ENCODE measurements at regions not wholly inside any gene's neighbourhood (a gene's known extent, or its start where the extent isn't known, plus 50 kb on each side); places are given as distances from the start of the nearest gene placed in this dataset.

DNA sequence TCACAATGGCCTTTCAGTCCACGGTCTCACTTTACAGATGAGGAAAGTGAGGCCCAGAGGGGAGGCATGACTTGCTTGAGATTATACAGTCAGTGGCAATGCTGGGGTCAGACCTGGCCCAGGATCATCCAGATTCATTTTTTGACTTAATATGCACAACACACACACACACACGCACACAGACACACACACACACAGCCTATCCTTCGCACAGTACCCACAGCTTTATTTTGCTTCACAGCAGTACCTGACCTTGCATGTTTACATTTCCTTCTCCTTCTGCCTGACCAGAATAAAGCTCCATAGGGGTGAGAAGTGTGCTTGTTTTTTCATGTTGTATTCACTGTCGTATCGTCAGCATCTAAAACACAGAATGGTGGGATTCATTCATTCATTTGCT is 79.8 kb downstream of the VEGFA start:
- DNase-seq (ENCODE audit: low read depth in 2 of 2) = no peak

DNA sequence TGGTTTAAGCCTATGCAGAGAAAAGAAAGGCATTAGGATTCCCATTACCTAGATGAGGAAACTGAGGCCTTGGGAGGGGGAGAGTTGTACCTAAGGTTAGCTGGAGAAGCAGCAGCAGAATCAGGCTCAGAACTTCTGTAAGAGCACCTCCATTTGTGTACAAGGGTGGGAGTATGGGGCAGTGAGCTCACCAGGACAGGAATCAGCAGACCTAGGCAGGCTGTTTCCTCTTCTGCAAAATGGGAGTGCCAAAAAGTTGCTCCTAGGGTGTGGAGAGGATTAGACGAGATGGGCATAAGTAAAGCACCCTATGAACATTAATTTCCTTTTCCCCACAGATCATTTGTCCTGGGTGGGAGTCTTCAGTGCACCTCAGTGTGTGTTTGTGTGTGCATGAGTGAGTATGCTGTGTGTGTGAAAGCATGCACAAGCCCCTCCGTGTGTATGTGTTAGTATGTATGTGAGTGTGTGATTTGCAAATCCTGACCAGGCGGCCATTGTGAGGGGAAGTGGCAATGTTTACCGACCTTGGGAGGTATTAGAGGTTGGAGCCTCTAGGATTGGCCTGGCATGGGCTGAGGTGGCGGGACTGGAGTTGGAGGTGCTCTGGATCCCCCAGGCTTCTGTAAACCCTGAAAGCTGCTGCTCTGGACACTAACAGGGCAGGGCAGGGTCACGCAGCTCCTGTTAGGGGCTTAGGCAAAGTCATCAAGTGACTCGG is 78.8 kb downstream of the VEGFA start:
- DNase-seq (ENCODE audit: low read depth in 2 of 2) = no peak

DNA sequence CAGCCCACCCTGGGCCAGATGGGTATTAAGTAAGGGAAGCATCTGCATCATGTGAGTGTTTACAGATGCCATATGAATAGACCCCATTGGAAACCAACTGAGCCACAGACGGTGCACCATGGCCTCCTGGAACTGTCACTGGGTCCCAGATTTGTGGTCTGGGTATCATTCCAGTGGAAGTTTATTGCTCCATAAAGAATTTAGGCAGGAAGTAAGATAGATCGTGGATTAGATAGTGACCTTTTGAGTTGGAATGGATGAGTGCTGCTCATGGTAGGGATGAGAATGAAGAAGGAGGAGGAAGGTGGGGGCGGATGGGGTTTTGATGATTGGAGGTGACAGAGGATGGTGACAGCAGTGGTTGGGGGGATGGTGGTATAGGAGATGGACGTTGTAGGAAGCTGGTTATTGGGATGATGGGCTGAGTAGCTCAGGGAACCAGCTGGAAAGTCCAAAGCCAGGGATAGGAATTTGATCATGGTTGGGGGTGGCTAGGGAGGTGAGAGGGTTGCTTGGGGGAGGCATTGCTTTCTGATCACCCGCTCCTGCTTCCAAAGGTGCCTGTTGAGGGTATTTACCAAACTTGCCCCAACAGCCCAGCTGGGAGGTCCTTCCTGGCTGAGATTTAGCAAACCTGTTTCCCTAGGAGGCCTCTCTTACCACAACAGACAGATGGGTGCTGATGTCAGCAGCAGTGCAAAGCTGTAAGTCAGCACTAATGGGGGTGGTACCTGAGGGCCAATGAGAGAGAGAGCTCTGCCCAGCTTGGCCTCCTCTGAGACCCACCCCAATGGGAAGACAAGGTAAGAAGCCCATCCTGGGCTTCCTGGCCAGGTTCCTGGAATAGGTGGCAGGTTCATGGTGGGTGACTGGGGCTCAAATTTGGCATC is 78.0 kb downstream of the VEGFA start:
- DNase-seq (ENCODE audit: low read depth in 2 of 2) = no peak

DNA sequence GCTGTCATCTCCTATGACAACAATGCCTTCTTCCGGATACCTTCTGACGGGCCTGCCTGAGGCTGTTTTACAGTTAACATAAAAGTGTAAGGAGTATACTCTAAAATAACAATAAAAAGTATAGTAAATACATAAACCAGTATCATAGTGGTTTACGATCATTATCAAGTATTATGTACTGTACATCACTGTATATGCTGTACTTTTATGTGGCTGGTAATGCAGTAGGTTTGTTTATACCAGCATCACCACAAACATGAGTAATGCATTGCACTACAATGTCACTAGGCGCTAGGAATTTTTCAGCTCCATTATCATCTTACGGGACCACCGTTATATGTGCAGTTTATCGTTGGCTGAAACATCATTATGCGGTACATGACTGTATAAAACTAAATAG is 76.5 kb downstream of the VEGFA start:
- DNase-seq (ENCODE audit: low read depth in 2 of 2) = no peak

DNA sequence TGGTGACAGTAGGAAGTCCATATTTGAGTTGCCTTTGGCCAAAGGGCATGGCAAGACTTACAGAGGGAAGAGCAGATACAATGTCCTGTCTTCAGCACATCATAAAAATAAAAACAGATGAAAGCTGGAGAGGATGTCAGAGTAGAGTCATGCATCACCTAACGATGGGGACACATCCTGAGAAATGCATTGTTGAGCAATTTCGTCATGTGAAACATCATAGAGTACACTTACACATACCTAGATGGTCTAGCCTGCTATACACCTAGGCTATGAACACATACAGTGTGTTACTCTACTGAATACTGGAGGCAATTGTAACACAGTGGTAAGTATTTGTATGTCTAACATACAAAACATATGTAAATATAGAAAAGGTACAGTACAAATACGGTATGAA is 75.6 kb downstream of the VEGFA start:
- DNase-seq (ENCODE audit: low read depth in 2 of 2) = no peak

DNA sequence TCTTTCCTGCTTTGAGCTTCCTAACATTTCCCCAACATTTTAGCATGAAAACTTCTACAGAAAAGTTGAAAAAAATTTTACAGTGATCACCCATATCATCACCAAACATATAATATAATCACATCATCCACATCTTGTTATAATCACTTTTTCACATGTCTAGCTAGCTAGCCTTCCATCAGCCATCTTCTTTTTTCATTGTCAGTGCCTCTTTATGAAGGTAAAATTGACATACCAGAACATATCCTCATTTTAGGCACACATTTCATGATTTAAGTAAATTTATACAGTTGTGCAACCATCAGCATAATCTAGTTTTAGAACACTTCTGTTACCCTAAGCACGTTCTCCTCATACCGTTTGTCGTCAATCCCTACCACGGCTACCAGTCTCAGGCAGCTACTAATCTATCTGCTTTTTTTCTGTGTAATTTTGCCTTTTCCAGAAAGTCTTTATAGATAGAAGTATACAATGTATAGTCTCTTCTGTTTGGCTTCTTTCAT is 73.7 kb downstream of the VEGFA start:
- DNase-seq (ENCODE audit: low read depth in 2 of 2) = no peak

DNA sequence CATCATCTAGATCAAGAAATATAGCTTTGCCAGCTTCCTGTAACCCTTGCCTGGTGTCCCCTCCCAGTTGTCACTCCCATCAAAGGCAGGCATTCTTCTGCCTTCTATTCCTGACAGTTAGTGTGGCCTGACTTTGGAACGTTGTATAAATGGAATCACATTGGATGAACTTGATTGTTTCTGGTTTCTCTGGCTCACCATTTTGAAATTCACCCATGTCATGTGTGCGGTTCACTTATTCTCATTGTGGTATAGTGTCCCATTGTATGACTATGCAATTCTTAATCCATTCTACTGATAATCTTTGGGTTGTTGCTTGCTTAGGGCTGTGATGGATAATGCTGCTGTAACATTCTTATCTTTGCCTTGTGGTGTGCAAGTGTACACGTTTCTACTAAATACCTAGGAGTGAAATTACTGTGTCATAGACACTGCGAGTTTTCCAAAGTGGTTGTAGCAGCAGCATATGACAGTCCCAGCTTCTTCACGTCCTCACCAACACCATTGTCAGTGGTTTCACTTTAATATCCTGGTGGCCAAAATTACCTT is 73.2 kb downstream of the VEGFA start:
- no peak for DNase-seq (ENCODE audit: low read depth in 2 of 2)

DNA sequence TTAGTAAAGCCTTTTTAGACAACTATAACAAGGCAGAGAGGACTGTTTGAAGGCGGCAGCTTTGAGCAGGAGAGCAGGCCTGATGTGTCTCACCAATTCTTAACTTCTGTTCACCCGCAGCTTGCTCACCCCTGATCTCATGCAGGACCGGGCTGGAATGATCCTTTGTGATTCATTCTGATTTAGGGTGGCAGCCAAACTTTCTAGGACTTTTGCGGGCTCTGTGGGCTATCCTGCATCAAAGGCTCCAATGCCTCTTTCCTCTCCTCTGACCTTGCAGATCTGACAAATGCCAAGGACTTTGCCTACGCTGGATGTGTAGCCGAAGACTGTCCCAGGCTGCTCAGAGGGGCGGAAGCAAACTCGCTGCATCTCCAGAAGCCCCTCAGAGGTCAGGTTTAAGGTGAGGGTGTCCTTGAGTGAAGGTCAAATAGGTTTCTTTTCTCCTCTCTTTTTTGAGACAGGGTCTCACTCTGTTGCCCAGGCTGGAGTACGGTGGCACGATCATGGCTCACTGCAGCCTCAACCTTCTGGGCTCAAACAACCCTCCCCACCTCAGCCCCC is 72.3 kb downstream of the VEGFA start:
- DNase-seq (ENCODE audit: low read depth in 2 of 2) = no peak

DNA sequence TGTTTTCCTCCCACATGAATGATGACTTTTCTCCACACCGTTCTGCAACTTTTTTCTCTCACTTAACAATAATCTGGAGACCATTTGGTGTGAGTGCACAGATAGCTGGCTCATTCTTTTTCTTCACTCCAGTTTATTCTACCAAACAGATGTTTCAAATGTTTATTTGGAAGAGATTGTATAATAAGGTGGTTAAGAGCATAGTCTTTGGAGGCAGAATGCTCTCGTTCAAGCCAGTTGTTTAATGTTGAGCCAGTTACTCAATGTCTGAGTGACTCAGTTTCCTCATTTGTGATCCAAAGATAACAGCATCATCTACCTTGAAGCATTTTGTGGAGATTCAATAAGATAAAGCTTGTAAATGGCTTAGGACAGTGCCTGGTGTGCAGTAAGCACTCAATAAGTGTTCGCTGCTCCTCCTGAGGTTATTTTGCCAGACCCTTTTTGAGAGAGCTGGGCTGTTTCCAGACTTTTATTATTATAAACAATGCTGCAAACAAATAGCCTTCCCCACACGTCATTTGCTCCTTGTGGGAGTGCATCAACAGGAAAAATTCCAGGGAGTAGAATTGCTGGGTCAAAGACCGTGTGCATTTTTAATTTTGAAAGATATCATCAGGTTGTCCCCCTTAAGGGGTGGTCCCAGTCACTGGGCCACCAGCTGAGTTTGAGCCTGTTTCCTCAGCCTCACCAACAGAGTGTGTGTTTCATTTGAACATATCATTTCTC is 70.6 kb downstream of the VEGFA start:
- DNase-seq (ENCODE audit: low read depth in 2 of 2) = no peak

DNA sequence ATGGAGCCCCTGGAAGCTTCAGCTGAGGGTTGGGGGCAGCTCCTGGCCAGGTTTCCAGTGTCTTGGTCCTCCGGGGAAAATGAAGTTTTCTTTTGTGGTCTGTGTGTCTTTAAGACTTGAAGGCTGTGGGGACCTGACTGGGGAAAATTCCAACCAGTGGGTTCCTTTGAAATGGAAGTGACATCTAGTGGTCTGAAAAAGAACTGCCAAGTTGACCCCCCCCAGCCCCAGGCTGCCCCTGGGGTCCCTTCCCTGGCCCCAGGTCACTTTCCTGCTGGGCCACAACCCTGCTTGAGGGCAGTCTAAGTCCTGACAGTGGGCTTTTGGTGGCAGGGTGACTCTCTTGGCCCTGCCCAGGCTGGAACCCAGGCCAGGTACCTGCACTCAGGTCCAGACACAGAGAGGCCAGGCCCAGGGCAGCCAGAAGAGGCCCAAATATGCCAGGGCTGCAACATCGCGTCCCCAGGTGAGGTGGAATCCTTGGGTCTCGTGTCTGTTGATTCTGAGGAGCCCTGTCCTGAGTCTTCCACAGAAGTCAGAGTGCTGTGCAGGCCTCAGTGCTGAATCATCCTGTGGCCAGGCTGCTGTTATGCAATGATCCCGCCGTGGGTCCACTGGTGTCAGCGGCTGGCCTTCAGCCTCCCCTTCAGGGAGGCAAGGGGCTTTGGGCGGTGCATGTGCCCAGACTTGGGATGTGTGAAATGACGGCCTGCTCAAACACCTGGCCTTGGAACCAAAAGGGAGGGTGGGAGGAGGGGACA is 68.4 kb downstream of the VEGFA start:
- no peak for DNase-seq (ENCODE audit: low read depth in 2 of 2)

DNA sequence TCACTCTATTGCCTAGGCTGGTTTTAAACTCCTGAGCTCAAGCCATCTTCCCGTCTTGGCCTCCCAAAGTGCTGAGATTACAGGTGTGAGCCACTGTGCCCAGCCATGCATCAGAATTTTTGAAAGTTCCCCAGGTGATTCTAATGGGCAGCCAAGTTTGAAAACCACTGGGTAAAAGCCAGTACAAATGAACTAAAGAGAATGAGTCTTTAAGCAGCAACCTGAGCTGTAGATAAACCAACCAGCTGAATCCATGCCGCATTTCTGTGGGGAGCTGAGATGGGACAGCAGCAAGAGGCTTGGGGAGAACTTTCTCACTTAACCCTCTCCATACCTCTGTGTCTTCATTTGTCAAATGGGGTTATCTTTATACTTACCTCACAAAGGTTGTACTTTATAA is 67.5 kb downstream of the VEGFA start:
- DNase-seq (ENCODE audit: low read depth in 2 of 2) = no peak

DNA sequence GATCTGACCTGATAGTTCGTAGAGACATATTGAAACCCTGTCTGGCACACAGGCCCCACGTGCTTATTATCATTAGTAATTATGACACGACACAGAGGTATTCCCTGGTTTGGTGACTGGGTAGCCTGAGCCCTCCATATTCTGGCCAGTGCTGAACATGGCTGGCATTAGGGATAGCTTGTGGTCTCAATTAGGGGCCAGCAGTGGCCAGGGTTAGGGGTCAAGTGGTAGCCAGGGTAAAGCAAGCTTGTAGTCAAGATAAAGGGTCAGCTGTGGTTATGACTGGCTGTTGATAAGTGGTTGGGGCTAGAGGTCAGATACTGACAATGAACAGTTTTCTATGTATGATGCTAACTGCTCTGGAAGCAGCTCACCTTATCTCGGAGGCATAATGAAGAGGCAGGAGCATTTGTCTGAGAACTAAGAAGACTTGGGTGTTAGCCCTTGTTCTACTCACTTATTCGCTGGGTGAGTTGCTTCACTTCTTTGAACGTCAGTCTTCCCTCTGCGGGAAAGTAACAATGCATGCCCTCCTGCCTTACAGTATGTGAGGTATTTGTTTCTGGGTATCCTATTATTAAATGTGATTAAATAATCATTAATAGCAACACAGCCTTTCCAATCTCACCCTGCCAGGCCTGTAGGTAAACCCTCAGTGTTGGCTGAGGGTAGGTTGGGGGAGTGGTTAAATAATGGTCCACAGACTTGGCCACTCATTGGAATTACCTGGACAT is 66.7 kb downstream of the VEGFA start:
- DNase-seq (ENCODE audit: low read depth in 2 of 2) = no peak
